ENCODE measurements at regions not wholly inside any gene's neighbourhood (a gene's known extent, or its start where the extent isn't known, plus 50 kb on each side); places are given as distances from the start of the nearest gene placed in this dataset.

- no peak for DNase-seq (ENCODE audit: low spot score)
- TF ChIP-seq CTCF (IDR thresholded peaks at IDR 0.05; ENCODE audit: extremely low read depth, insufficient read depth, missing control alignments), result no peak
- in situ Hi-C loops (cut with MboI; ENCODE audit: low pct_unique_long_range_greater_than_20kb, low sequenced_read_pairs, unreplicated experiment), result no loop called here
Observed at GRCh38 chr4:187184508-187184907, 460.9 kb upstream of the FAT1 start.

- TF ChIP-seq CTCF (IDR thresholded peaks at IDR 0.05; ENCODE audit: extremely low read depth, insufficient read depth, missing control alignments), result no peak
- in situ Hi-C loops (cut with MboI; ENCODE audit: low pct_unique_long_range_greater_than_20kb, low sequenced_read_pairs, unreplicated experiment), result no loop called here
- DNase-seq (ENCODE audit: low spot score), result no peak
Observed at GRCh38 chr4:187188118-187188517, 464.5 kb upstream of the FAT1 start.

DNA sequence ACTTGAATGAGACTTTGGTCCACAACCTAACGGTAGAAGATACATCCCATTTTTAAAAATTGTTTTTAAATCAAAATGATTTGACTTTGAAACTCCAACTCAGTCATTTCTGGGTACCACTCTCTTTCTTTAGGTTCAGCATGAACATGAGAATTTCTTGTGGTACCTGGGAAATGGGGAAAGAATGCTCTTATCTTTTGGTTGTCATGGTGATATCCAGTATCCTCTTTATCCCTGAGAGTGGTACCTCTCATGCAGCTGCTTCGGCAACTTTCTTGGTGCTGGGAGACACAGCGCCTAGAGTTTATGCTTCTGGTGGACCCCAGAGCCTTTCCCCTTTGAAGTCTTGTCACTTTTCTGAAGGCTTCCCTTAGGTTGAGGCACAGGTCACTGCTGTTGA lies 465.1 kb upstream of the FAT1 start:
- no peak for TF ChIP-seq CTCF (IDR thresholded peaks at IDR 0.05; ENCODE audit: extremely low read depth, insufficient read depth, missing control alignments)
- no peak for DNase-seq (ENCODE audit: low spot score)
- in situ Hi-C loops (cut with MboI; ENCODE audit: low pct_unique_long_range_greater_than_20kb, low sequenced_read_pairs, unreplicated experiment), result no loop called here

DNA sequence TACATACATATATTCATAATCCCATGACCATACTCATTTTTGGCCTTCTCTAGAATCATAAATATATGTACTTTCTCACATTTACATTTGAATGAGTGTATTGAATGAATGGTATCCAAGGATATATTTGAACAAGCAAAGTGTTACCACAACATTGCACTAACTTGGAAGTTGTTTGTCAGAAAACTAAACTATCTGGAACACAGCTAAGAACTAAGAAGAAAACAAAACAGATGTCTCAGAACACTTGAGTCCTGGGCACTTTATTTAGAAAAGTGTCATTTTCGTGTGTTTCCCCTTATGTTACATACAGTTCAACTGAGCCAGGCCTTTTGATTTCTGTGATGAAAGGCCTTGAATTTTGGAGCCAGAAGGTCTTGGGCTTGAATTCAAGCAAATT lies 466.7 kb upstream of the FAT1 start:
- no peak for DNase-seq (ENCODE audit: low spot score)
- in situ Hi-C loops (cut with MboI; ENCODE audit: low pct_unique_long_range_greater_than_20kb, low sequenced_read_pairs, unreplicated experiment), result no loop called here
- TF ChIP-seq CTCF (IDR thresholded peaks at IDR 0.05; ENCODE audit: extremely low read depth, insufficient read depth, missing control alignments), result no peak

- in situ Hi-C loops (cut with MboI; ENCODE audit: low pct_unique_long_range_greater_than_20kb, low sequenced_read_pairs, unreplicated experiment), result no loop called here
- no peak for DNase-seq (ENCODE audit: low spot score)
Observed at GRCh38 chr4:187191676-187192075, 468.0 kb upstream of the FAT1 start.

DNA sequence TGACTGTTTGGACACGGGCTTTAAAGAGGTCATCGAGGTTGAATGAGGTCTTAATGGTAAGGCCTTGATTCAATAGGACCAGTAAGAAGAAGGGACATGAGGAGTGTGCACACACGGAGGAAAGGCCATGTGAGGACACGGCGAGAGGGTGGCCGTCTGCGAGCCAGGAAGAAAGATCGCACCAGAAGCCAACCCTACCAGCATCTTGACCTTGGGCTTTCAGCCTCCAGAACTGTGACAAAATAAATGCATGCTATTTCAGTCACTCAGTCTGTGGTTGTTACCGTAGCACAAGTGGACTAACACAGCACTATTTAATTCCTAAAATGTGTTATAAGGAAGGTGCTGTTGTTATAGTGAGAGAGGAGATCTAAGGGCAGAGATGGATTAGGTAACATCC lies 468.6 kb upstream of the FAT1 start:
- TF ChIP-seq CTCF (IDR thresholded peaks at IDR 0.05; ENCODE audit: extremely low read depth, insufficient read depth, missing control alignments), result no peak
- in situ Hi-C loops (cut with MboI; ENCODE audit: low pct_unique_long_range_greater_than_20kb, low sequenced_read_pairs, unreplicated experiment), result no loop called here

More at GRCh38 chr4:187191676-187192075, 468.0 kb upstream of the FAT1 start:
- no peak for TF ChIP-seq CTCF (IDR thresholded peaks at IDR 0.05; ENCODE audit: extremely low read depth, insufficient read depth, missing control alignments)

DNA sequence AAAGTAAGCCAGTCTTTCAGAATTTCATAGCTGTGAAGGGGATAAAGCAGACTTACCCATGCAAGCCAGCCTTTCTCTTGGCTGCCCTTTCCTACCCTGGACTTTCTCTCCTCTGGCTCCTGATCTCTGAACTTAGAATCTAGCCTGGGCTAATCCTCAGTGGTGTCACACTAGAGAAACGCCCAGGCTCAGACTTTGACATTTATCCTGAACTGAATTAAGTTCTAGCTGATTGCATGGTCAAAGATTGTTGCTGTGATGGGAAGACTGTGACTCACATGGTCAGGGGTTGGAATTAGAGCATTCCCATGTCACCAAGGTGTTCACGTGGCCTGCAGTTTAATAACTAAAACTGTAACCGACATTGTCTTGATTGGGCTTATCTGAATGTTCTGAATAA lies 469.5 kb upstream of the FAT1 start:
- DNase-seq (ENCODE audit: low spot score), result no peak
- in situ Hi-C loops (cut with MboI; ENCODE audit: low pct_unique_long_range_greater_than_20kb, low sequenced_read_pairs, unreplicated experiment), result no loop called here
- TF ChIP-seq CTCF (IDR thresholded peaks at IDR 0.05; ENCODE audit: extremely low read depth, insufficient read depth, missing control alignments), result no peak

More for the DNA sequence above, 468.6 kb upstream of the FAT1 start:
- no peak for DNase-seq (ENCODE audit: low spot score)

Data from GM13977 (cell line).